ENCODE measurements at regions not wholly inside any gene's neighbourhood (a gene's known extent, or its start where the extent isn't known, plus 50 kb on each side); places are given as distances from the start of the nearest gene placed in this dataset.

GRCh38 chr1:242745079-242745478 lies 220.6 kb upstream of the PLD5 start:
- no peaks in the 10 kb centered on the region for H3K23me2 ChIP-seq (ENCODE audit: low read depth, low read length)
- H2BK12ac ChIP-seq (ENCODE audit: low read depth, low read length) = no peak overlapping the region
- H2BK20ac ChIP-seq (ENCODE audit: low read length) = no peak overlapping the region
- H2AK5ac ChIP-seq (ENCODE audit: low read depth, low read length) = no peak overlapping the region
- no peak overlapping the region for H3K27ac ChIP-seq (ENCODE audit: low read depth, low read length)
- H3K9me3 ChIP-seq (ENCODE audit: insufficient read depth in 2 of 2, low read depth in 1 of 2, low read length in 1 of 2) = no peaks in the 10 kb centered on the region
- H3K4me3 ChIP-seq (ENCODE audit: extremely low read depth in 1 of 4, insufficient read depth in 2 of 4, low read depth in 3 of 4, low read length in 4 of 4) = no peak overlapping the region
- DNase-seq (ENCODE audit: low read depth in 1 of 2, low spot score in 2 of 2) = no peak
- no peak overlapping the region for H3K4ac ChIP-seq (replicated peaks; ENCODE audit: insufficient read length, low read depth, low read length)
- no peaks in the 10 kb centered on the region for H3K36me3 ChIP-seq (ENCODE audit: control insufficient read depth in 2 of 4, insufficient read depth in 4 of 4, low read length in 3 of 4)
- CTCF ChIA-PET (ENCODE audit: partially characterized antibody) = no interaction called here
- H4K8ac ChIP-seq (ENCODE audit: extremely low read depth, insufficient read depth, low read length) = no peak overlapping the region
- H3K27me3 ChIP-seq (replicated peaks in 1 of 4; ENCODE audit: control insufficient read depth in 3 of 4, extremely low read depth in 1 of 4, insufficient read depth in 3 of 4, low read length in 3 of 4) = no peaks in the 10 kb centered on the region
- H2BK5ac ChIP-seq (ENCODE audit: low read depth, low read length) = no peak overlapping the region
- no peak overlapping the region for H4K5ac ChIP-seq (ENCODE audit: insufficient read length, low read depth, low read length)
- H3K14ac ChIP-seq (ENCODE audit: insufficient read length) = no peak overlapping the region
- no peak overlapping the region for H3K18ac ChIP-seq (ENCODE audit: extremely low read depth, low read length)
- peaks cover 0 to 4% of the 10 kb centered on the region in 2 experiments for H4K20me1 ChIP-seq (replicated peaks in 1 of 2; ENCODE audit: control insufficient read depth in 1 of 2, insufficient read depth in 2 of 2, low read length in 2 of 2)
- H3K56ac ChIP-seq (replicated peaks; ENCODE audit: insufficient read length, low read depth, low read length) = no peak overlapping the region
- no peak overlapping the region for H2AFZ ChIP-seq (ENCODE audit: low read length)
- FAIRE-seq = no peak
- H3K79me1 ChIP-seq (ENCODE audit: low read depth, low read length) = no peaks in the 10 kb centered on the region
- no peak overlapping the region for H2BK120ac ChIP-seq (replicated peaks; ENCODE audit: low read depth, low read length)
- no peaks in the 10 kb centered on the region for H3K79me2 ChIP-seq (ENCODE audit: control insufficient read depth in 1 of 2, insufficient read depth in 2 of 2, low read length in 2 of 2)
- POLR2A ChIA-PET (ENCODE audit: partially characterized antibody) = no interaction called here
- 95% methylated on average over 1 of the region's 1 CpG; no CpG with 5 or more reads in 1 of the 2 experiments for WGBS, 2 experiments (ENCODE audit: extremely low coverage in 1 of 2, insufficient coverage in 1 of 2, insufficient read length in 1 of 2, insufficient replicate concordance in 2 of 2, low coverage in 1 of 2, low lambda C conversion rate in 2 of 2, missing lambda C conversion rate in 1 of 2)
- TF ChIP-seq BRCA1 (IDR thresholded peaks at IDR 0.05; ENCODE audit: low read depth, low read length) = no peak
- TF ChIP-seq USF2 (IDR thresholded peaks at IDR 0.05; ENCODE audit: low read length) = no peak
- no peak for TF ChIP-seq KDM5A (IDR thresholded peaks at IDR 0.05; ENCODE audit: low read length)
- no peak for TF ChIP-seq BCL11A (IDR thresholded peaks at IDR 0.05; ENCODE audit: low read depth in 2 of 2, low read length in 2 of 2)
- no peak for TF ChIP-seq SIX5 (IDR thresholded peaks at IDR 0.05; ENCODE audit: low read depth, low read length)
- TF ChIP-seq CBX8 (IDR thresholded peaks at IDR 0.05; ENCODE audit: borderline replicate concordance, low read depth, low read length) = no peak
- TF ChIP-seq EP300 (IDR thresholded peaks at IDR 0.05; ENCODE audit: borderline replicate concordance in 1 of 2, low read depth in 2 of 2, low read length in 2 of 2) = no peak
- no peak for TF ChIP-seq PHF8 (conservative IDR thresholded peaks at IDR 0.05; ENCODE audit: low read depth, low read length)
- TF ChIP-seq BACH1 (IDR thresholded peaks at IDR 0.05; ENCODE audit: low read length) = no peak
- no peak for TF ChIP-seq SIN3A (conservative IDR thresholded peaks at IDR 0.05 in 1 of 2, IDR thresholded peaks at IDR 0.05 in 1 of 2; ENCODE audit: low read depth in 1 of 2, low read length in 2 of 2)
- TF ChIP-seq, protein P1, sequence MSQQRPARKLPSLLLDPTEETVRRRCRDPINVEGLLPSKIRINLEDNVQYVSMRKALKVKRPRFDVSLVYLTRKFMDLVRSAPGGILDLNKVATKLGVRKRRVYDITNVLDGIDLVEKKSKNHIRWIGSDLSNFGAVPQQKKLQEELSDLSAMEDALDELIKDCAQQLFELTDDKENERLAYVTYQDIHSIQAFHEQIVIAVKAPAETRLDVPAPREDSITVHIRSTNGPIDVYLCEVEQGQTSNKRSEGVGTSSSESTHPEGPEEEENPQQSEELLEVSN (IDR thresholded peaks at IDR 0.05) = no peak
- H3K4me2 ChIP-seq (ENCODE audit: insufficient read depth in 1 of 2, low read depth in 2 of 2, low read length in 2 of 2) = no peak overlapping the region
- no peak overlapping the region for H2BK15ac ChIP-seq (ENCODE audit: low read length)
- no peak overlapping the region for H4K91ac ChIP-seq (replicated peaks; ENCODE audit: insufficient read length, low read length)
- H3K23ac ChIP-seq (ENCODE audit: insufficient read length) = no peak overlapping the region
- H3K4me1 ChIP-seq (replicated peaks in 1 of 4; ENCODE audit: control insufficient read depth in 3 of 4, insufficient read depth in 4 of 4, low read length in 3 of 4) = no peaks in the 10 kb centered on the region
- H3K9ac ChIP-seq (replicated peaks in 1 of 4; ENCODE audit: extremely low read depth in 1 of 4, low read depth in 3 of 4, low read length in 3 of 4) = no peak overlapping the region
